ENCODE measurements at regions not wholly inside any gene's neighbourhood (a gene's known extent, or its start where the extent isn't known, plus 50 kb on each side); places are given as distances from the start of the nearest gene placed in this dataset.

DNA sequence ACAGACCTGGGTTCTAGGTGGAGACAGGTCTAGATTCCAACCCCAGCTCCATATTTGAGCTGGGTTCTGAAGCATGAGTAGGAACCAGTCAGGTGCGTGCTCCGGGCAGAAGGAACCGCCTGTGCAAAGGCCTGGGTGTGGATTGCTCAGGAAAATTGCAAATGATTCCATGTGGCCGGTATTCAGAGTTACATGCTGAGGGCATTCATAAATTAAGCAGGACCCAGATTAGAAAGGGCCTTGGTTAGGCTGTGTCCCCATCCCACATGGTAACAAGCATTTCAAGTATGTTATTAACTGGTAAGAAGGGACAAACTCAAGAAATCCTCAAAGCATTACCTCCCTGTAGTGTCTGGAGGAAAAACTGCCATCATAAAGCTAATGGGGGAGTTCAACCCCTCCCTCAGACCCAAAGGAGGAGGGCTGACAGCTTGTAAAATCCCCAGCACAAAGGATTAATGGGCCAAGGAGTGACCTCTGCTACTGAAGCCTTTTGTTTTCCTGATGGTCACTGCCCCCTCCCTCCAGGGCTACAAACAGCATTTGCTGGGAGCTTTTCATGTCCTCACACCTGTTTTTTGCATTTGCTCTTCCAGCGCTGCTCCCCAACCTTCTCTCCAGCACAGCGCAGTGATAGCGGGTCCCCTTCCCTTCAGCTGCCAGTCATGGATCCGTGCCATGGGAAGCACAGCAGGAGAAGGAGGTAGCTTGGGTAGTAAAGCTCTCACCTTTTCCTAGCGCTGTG is 218.0 kb downstream of the C16orf95 start:
- no peak for TF ChIP-seq POLR2A (IDR thresholded peaks at IDR 0.05)
- TF ChIP-seq, protein P1, sequence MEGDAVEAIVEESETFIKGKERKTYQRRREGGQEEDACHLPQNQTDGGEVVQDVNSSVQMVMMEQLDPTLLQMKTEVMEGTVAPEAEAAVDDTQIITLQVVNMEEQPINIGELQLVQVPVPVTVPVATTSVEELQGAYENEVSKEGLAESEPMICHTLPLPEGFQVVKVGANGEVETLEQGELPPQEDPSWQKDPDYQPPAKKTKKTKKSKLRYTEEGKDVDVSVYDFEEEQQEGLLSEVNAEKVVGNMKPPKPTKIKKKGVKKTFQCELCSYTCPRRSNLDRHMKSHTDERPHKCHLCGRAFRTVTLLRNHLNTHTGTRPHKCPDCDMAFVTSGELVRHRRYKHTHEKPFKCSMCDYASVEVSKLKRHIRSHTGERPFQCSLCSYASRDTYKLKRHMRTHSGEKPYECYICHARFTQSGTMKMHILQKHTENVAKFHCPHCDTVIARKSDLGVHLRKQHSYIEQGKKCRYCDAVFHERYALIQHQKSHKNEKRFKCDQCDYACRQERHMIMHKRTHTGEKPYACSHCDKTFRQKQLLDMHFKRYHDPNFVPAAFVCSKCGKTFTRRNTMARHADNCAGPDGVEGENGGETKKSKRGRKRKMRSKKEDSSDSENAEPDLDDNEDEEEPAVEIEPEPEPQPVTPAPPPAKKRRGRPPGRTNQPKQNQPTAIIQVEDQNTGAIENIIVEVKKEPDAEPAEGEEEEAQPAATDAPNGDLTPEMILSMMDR (IDR thresholded peaks at IDR 0.05): no peak
